HG03432 (cell line): ENCODE measurements at regions not wholly inside any gene's neighbourhood (a gene's known extent, or its start where the extent isn't known, plus 50 kb on each side); places are given as distances from the start of the nearest gene placed in this dataset.

Experiments used
- ATAC-seq: cut with Tn5 transposase; IDR thresholded peaks from one replicate; pipeline ENCODE4 v1.9.1; 2021; ENCODE audit warnings: mild to moderate bottlenecking, moderate library complexity; ENCODE audit not compliant: unreplicated experiment

- no peak for ATAC-seq
Observed at GRCh38 chr14:98731286-98731685, 540.7 kb downstream of the BCL11B start.

- ATAC-seq, result no peak
Observed at GRCh38 chr14:98731701-98732100, 540.3 kb downstream of the BCL11B start.

GRCh38 chr14:98733536-98733935 lies 538.5 kb downstream of the BCL11B start:
- ATAC-seq, result no peak

- ATAC-seq, result no peak
Observed at GRCh38 chr14:98736701-98737338, 535.2 kb downstream of the BCL11B start.

- no peak for ATAC-seq
Observed at GRCh38 chr14:98741523-98741922, 530.5 kb downstream of the BCL11B start.

- no peak for ATAC-seq
Observed at GRCh38 chr14:98742001-98742400, 530.0 kb downstream of the BCL11B start.

- no peak for ATAC-seq
Observed at GRCh38 chr14:98743536-98743935, 528.5 kb downstream of the BCL11B start.

GRCh38 chr14:98748966-98749365 lies 523.0 kb downstream of the BCL11B start:
- no peak for ATAC-seq

GRCh38 chr14:98751110-98751509 lies 520.9 kb downstream of the BCL11B start:
- no peak for ATAC-seq

- no peak for ATAC-seq
Observed at GRCh38 chr14:98752660-98753059, 519.3 kb downstream of the BCL11B start.

GRCh38 chr14:98754343-98755020 lies 517.5 kb downstream of the BCL11B start:
- no peak for ATAC-seq

- ATAC-seq, result no peak
Observed at GRCh38 chr14:98756749-98757148, 515.2 kb downstream of the BCL11B start.

- ATAC-seq, result no peak
Observed at GRCh38 chr14:98758440-98758839, 513.6 kb downstream of the BCL11B start.

GRCh38 chr14:98761993-98762392 lies 510.0 kb downstream of the BCL11B start:
- ATAC-seq, result no peak

- no peak for ATAC-seq
Observed at GRCh38 chr14:98766818-98767217, 505.2 kb downstream of the BCL11B start.

- ATAC-seq, result no peak
Observed at GRCh38 chr14:98769326-98769725, 502.7 kb downstream of the BCL11B start.

- ATAC-seq, result no peak
Observed at GRCh38 chr14:98770151-98770550, 501.8 kb downstream of the BCL11B start.

GRCh38 chr14:98773814-98774213 lies 498.2 kb downstream of the BCL11B start:
- no peak for ATAC-seq

GRCh38 chr14:98775892-98776291 lies 496.1 kb downstream of the BCL11B start:
- no peak for ATAC-seq

GRCh38 chr14:98782062-98782461 lies 489.9 kb downstream of the BCL11B start:
- ATAC-seq, result no peak

GRCh38 chr14:98785578-98785977 lies 486.4 kb downstream of the BCL11B start:
- ATAC-seq, result no peak

- no peak for ATAC-seq
Observed at GRCh38 chr14:98786456-98786855, 485.5 kb downstream of the BCL11B start.

- no peak for ATAC-seq
Observed at GRCh38 chr14:98791661-98792060, 480.3 kb downstream of the BCL11B start.
